SH-SY5Y (cell line): ENCODE measurements at regions not wholly inside any gene's neighbourhood (a gene's known extent, or its start where the extent isn't known, plus 50 kb on each side); places are given as distances from the start of the nearest gene placed in this dataset.

Experiments used
- GATA2 ChIP-seq: IDR thresholded peaks from 2 replicates; pipeline ENCODE4 v1.6.1; 2011; ENCODE audit warnings: mild to moderate bottlenecking, low read depth, low read length
- GATA3 ChIP-seq: IDR thresholded peaks from 2 replicates; pipeline ENCODE4 v1.6.1; 2011; ENCODE audit warnings: low read depth, mild to moderate bottlenecking, low read length, moderate library complexity

DNA sequence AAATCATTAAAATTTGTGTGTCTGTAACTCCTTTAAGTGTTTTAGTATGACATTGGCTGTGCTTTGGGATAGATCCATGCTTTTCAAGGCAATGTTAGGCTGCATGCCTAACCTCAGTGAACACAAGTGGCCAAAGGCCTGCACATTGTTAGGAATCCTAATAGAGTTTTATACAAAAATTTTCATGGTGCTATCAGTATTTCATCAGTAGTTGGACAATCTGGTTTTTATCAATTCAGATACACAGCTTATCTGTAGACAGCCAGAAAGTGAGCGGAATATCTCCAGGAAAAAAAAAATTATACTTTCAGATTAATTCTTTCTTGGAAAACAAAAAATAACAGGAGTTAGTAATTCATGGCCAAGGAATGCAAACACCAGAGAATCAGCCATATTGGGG lies 324.0 kb upstream of the PDE3A start:
- TF ChIP-seq GATA3: peak; percentile 91
- TF ChIP-seq GATA2: no peak; the same call in 1 of the 2 replicates
